Natural killer cell (primary cell): ENCODE measurements at regions not wholly inside any gene's neighbourhood (a gene's known extent, or its start where the extent isn't known, plus 50 kb on each side); places are given as distances from the start of the nearest gene placed in this dataset.

ENCODE experiments used
- ATAC-seq, 3 donors: fragments of 150-1000 bp in 2 of 3; fragments of 200-7000 bp in 1 of 3; cut with Tn5 transposase; 1 replicate in 1 of 3; 2 replicates in 2 of 3; pipeline ENCODE4 v1.10.0; 2021; ENCODE audit warnings: mild to moderate bottlenecking in 2 of 3, moderate library complexity in 2 of 3
- DNase-seq, 2 donors: peaks; one replicate each; pipeline versions ENCODE4 v3.0.0 to v3.0.0-alpha.2; 2013 to 2021; ENCODE audit warnings: mixed read lengths in 1 of 2
- H3K27ac ChIP-seq: one replicate; pipeline ENCODE4 v1.5.1; 2013; ENCODE audit warnings: mild to moderate bottlenecking, low read length
- H3K27me3 ChIP-seq: one replicate; pipeline ENCODE4 v1.6.1; 2013; ENCODE audit warnings: low read length; ENCODE audit not compliant: control insufficient read depth, insufficient read depth
- H3K36me3 ChIP-seq: one replicate; pipeline ENCODE4 v1.6.1; 2013; ENCODE audit warnings: low read length; ENCODE audit not compliant: control insufficient read depth, insufficient read depth
- H3K4me1 ChIP-seq: one replicate; pipeline ENCODE4 v1.6.1; 2013; ENCODE audit warnings: low read length; ENCODE audit not compliant: control insufficient read depth, insufficient read depth
- H3K4me3 ChIP-seq: one replicate; pipeline ENCODE4 v1.5.1; 2013; ENCODE audit warnings: low read length
- H3K9me3 ChIP-seq: one replicate; pipeline ENCODE4 v1.6.1; 2013; ENCODE audit warnings: low read length; ENCODE audit not compliant: control insufficient read depth, insufficient read depth
- H3K27ac Mint-ChIP-seq, 2 donors: one replicate each; pipeline ENCODE4 v1.8.0; 2022; ENCODE audit warnings: mild to moderate bottlenecking in 2 of 2, mixed read lengths in 2 of 2, moderate library complexity in 1 of 2
- H3K27me3 Mint-ChIP-seq, 2 donors: one replicate each; pipeline ENCODE4 v1.8.0; 2022; ENCODE audit warnings: low read depth in 2 of 2, mixed read lengths in 2 of 2
- H3K36me3 Mint-ChIP-seq: one replicate; pipeline ENCODE4 v1.8.0; 2022; ENCODE audit warnings: mixed read lengths
- H3K4me1 Mint-ChIP-seq, 2 donors: one replicate each; pipeline ENCODE4 v1.8.0; 2022; ENCODE audit warnings: mixed read lengths in 2 of 2
- H3K4me3 Mint-ChIP-seq: one replicate; pipeline ENCODE4 v1.8.0; 2022; ENCODE audit warnings: mild to moderate bottlenecking, moderate library complexity, mixed read lengths
- H3K9me3 Mint-ChIP-seq, 2 donors: one replicate each; pipeline ENCODE4 v1.8.0; 2022; ENCODE audit warnings: mixed read lengths in 2 of 2
- CTCF ChIP-seq: fragments of 200-600 bp; IDR thresholded peaks from one replicate; pipeline ENCODE4 v1.8.0; 2022; ENCODE audit warnings: antibody characterized with exemption
- WGBS: methylation state at CpG from one replicate; pipeline ENCODE4 v1.1.7; 2013; ENCODE audit warnings: missing lambda C conversion rate; ENCODE audit not compliant: insufficient coverage; 5-methylcytosine and 5-hydroxymethylcytosine counted together
- intact Hi-C: fragments of 100-400 bp; cut with micrococcal nuclease; formaldehyde crosslinking; loops from one replicate; pipeline ENCODE4 v1.14.2; 2022

GRCh38 chr20:22954661-22955060, 80.5 kb upstream of the SSTR4 start:
- H3K27ac Mint-ChIP-seq: no peak overlapping the region
- intact Hi-C loops: no loop called here
- peaks cover 4 to 17% of the 10 kb centered on the region in 2 donors for H3K27me3 Mint-ChIP-seq
- no peak for TF ChIP-seq CTCF
- Histone ChIP-seq H3K9me3 (no peaks in the 10 kb centered on the region), H3K36me3 (no peaks in the 10 kb centered on the region), H3K4me1 (no peaks in the 10 kb centered on the region), H3K27ac (no peak overlapping the region), H3K27me3 (no peaks in the 10 kb centered on the region), H3K4me3 (no peak overlapping the region)
- H3K4me3 Mint-ChIP-seq: no peak overlapping the region
- peaks cover 0 to 2% of the 10 kb centered on the region in 2 donors for H3K9me3 Mint-ChIP-seq
- 100% methylated on average over 3 of the region's 3 CpGs for WGBS
- no peak for ATAC-seq
- H3K4me1 Mint-ChIP-seq: no peaks in the 10 kb centered on the region
- H3K36me3 Mint-ChIP-seq: no peaks in the 10 kb centered on the region
- no peak for DNase-seq

GRCh38 chr20:22958390-22958789, 76.7 kb upstream of the SSTR4 start:
- ATAC-seq: no peak
- Mint-ChIP-seq H3K4me3 (no peak overlapping the region), H3K9me3 (no peaks in the 10 kb centered on the region), H3K4me1 (no peaks in the 10 kb centered on the region), H3K27ac (no peak overlapping the region), H3K36me3 (no peaks in the 10 kb centered on the region), H3K27me3 (peaks cover 2% of the 10 kb centered on the region in 2 donors)
- no peaks in the 10 kb centered on the region for H3K36me3 ChIP-seq
- DNase-seq: no peak
- WGBS: 68% methylated on average over 5 of the region's 6 CpGs
- no peaks in the 10 kb centered on the region for H3K27me3 ChIP-seq
- no peak for TF ChIP-seq CTCF
- no peaks in the 10 kb centered on the region for H3K9me3 ChIP-seq
- no peak overlapping the region for H3K4me3 ChIP-seq
- no peaks in the 10 kb centered on the region for H3K4me1 ChIP-seq
- no peak overlapping the region for H3K27ac ChIP-seq
- intact Hi-C loops: no loop called here

- H3K4me1 ChIP-seq: no peaks in the 10 kb centered on the region
- H3K36me3 ChIP-seq: no peaks in the 10 kb centered on the region
- Mint-ChIP-seq H3K27ac (no peak overlapping the region), H3K4me3 (no peak overlapping the region), H3K9me3 (no peaks in the 10 kb centered on the region), H3K27me3 (peaks cover 3% of the 10 kb centered on the region in 2 donors), H3K36me3 (no peaks in the 10 kb centered on the region), H3K4me1 (no peaks in the 10 kb centered on the region)
- H3K9me3 ChIP-seq: no peaks in the 10 kb centered on the region
- H3K27me3 ChIP-seq: no peaks in the 10 kb centered on the region
- no peak for DNase-seq
- no peak overlapping the region for H3K27ac ChIP-seq
- ATAC-seq: no peak
- H3K4me3 ChIP-seq: no peak overlapping the region
- no CpG with 5 or more reads among the region's 3 CpGs for WGBS
- TF ChIP-seq CTCF: no peak
- intact Hi-C loops: no loop called here
Observed at GRCh38 chr20:22962567-22963439, 72.3 kb upstream of the SSTR4 start.

GRCh38 chr20:22963581-22963980, 71.5 kb upstream of the SSTR4 start:
- TF ChIP-seq CTCF: no peak
- intact Hi-C loops: no loop called here
- no peaks in the 10 kb centered on the region for H3K27me3 ChIP-seq
- Mint-ChIP-seq H3K36me3 (no peaks in the 10 kb centered on the region), H3K9me3 (no peaks in the 10 kb centered on the region), H3K4me3 (no peak overlapping the region), H3K4me1 (no peaks in the 10 kb centered on the region), H3K27ac (no peak overlapping the region), H3K27me3 (peaks cover 7 to 10% of the 10 kb centered on the region in 2 donors)
- no peak overlapping the region for H3K27ac ChIP-seq
- WGBS: 53% methylated on average over 1 of the region's 3 CpGs
- DNase-seq (no peak), ATAC-seq (no peak)
- no peaks in the 10 kb centered on the region for H3K9me3 ChIP-seq
- no peaks in the 10 kb centered on the region for H3K36me3 ChIP-seq
- no peaks in the 10 kb centered on the region for H3K4me1 ChIP-seq
- no peak overlapping the region for H3K4me3 ChIP-seq
